Uterus (tissue), 3 donors: ENCODE measurements at regions not wholly inside any gene's neighbourhood (a gene's known extent, or its start where the extent isn't known, plus 50 kb on each side); places are given as distances from the start of the nearest gene placed in this dataset.

Experiments used
- DNase-seq, 2 donors: peaks; one replicate each; pipeline ENCODE4 v3.0.0-alpha.2; 2019 to 2020
- H3K27ac ChIP-seq, 2 donors: fragments of 200-600 bp; sonication (generic); 1 replicate in 1 of 2; 2 replicates in 1 of 2; pipeline ENCODE4 v1.5.1; 2016 to 2018
- H3K27me3 ChIP-seq, 2 donors: fragments of 200-600 bp; sonication (generic); one replicate each; pipeline ENCODE4 v1.5.1; 2018 to 2019; ENCODE audit warnings: control low read depth in 1 of 2
- H3K36me3 ChIP-seq, 2 donors: fragments of 200-600 bp; sonication (generic); one replicate each; pipeline ENCODE4 v1.5.1; 2019; ENCODE audit warnings: control low read depth in 1 of 2
- H3K4me1 ChIP-seq, 2 donors: fragments of 200-600 bp; sonication (generic); one replicate each; pipeline ENCODE4 v1.5.1; 2018 to 2019; ENCODE audit warnings: control low read depth in 1 of 2
- H3K4me3 ChIP-seq, 2 donors: fragments of 200-600 bp; sonication (generic); 1 replicate in 1 of 2; 2 replicates in 1 of 2; pipeline ENCODE4 v1.5.1; 2018 to 2019; ENCODE audit warnings: mild to moderate bottlenecking in 1 of 2
- H3K9me3 ChIP-seq, 2 donors: fragments of 200-600 bp; sonication (generic); one replicate each; pipeline ENCODE4 v1.5.1; 2019; ENCODE audit warnings: control low read depth in 1 of 2
- POLR2A ChIP-seq, 2 donors: fragments of 450-650 bp; IDR thresholded peaks; one replicate each; pipeline ENCODE4 v1.6.1; 2016; ENCODE audit warnings: antibody characterized with exemption in 2 of 2, mild to moderate bottlenecking in 1 of 2, moderate library complexity in 1 of 2
- intact Hi-C: fragments of 100-400 bp; cut with DNase I; formaldehyde crosslinking; loops from one replicate; pipeline ENCODE4 v1.15.1; 2023; ENCODE audit warnings: low total_unique reads
- TF ChIP-seq, protein P1 (sequence below), 4 experiments: fragments of 200-600 bp in 2 of 4; fragments of 450-650 bp in 2 of 4; sonication (generic) in 2 of 4; IDR thresholded peaks; one replicate each; pipeline ENCODE4 v1.5.1; 2016 to 2019; ENCODE audit warnings: antibody characterized with exemption in 4 of 4, mild to moderate bottlenecking in 2 of 4, moderate library complexity in 1 of 4
- donor health status: DM: yes; HTN: yes; CAD: no.

DNA sequence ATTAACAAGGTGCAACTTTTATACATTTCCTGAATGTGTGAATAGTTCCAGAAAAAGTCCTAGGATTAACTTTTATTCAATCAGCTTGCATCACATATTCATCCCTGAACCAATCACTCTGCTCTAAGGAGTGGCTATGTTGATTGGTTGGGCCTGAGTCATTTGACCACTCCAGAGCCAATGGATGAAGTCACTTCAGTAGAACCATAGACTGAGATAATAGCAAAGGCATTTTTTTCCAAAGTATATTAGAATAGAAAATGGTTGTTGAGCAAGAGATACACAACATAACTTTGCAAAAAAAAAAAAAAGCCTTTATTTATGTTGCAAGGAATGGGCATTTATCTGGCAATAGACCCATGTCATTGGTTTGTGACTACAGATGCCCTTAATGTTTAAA, 55.5 kb upstream of the AGTR1 start:
- Histone ChIP-seq H3K4me1 (no peaks in the 10 kb centered on the region), H3K9me3 (no peaks in the 10 kb centered on the region), H3K36me3 (no peaks in the 10 kb centered on the region), H3K4me3 (no peak overlapping the region), H3K27me3 (no peaks in the 10 kb centered on the region), H3K27ac (no peak overlapping the region)
- DNase-seq, result no peak
- TF ChIP-seq, protein P1, sequence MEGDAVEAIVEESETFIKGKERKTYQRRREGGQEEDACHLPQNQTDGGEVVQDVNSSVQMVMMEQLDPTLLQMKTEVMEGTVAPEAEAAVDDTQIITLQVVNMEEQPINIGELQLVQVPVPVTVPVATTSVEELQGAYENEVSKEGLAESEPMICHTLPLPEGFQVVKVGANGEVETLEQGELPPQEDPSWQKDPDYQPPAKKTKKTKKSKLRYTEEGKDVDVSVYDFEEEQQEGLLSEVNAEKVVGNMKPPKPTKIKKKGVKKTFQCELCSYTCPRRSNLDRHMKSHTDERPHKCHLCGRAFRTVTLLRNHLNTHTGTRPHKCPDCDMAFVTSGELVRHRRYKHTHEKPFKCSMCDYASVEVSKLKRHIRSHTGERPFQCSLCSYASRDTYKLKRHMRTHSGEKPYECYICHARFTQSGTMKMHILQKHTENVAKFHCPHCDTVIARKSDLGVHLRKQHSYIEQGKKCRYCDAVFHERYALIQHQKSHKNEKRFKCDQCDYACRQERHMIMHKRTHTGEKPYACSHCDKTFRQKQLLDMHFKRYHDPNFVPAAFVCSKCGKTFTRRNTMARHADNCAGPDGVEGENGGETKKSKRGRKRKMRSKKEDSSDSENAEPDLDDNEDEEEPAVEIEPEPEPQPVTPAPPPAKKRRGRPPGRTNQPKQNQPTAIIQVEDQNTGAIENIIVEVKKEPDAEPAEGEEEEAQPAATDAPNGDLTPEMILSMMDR (IDR thresholded peaks at IDR 0.05), result no peak
- no peak for TF ChIP-seq POLR2A (IDR thresholded peaks at IDR 0.05)
- intact Hi-C loops, result no loop called here

- intact Hi-C loops, result no loop called here
- no peaks in the 10 kb centered on the region for H3K27me3 ChIP-seq
- H3K4me3 ChIP-seq, result no peak overlapping the region
- H3K4me1 ChIP-seq, result no peaks in the 10 kb centered on the region
- TF ChIP-seq, protein P1 (IDR thresholded peaks at IDR 0.05), result no peak
- no peak for TF ChIP-seq POLR2A (IDR thresholded peaks at IDR 0.05)
- H3K36me3 ChIP-seq, result no peaks in the 10 kb centered on the region
- no peak overlapping the region for H3K27ac ChIP-seq
- DNase-seq, result no peak
- H3K9me3 ChIP-seq, result no peaks in the 10 kb centered on the region
Observed at GRCh38 chr3:148642616-148643015, 55.1 kb upstream of the AGTR1 start.

GRCh38 chr3:148643389-148643840, 54.3 kb upstream of the AGTR1 start:
- no peak for DNase-seq
- H3K27ac ChIP-seq, result no peak overlapping the region
- intact Hi-C loops, result no loop called here

GRCh38 chr3:148646126-148646665, 51.5 kb upstream of the AGTR1 start:
- Histone ChIP-seq H3K27ac (no peak overlapping the region), H3K9me3 (no peaks in the 10 kb centered on the region), H3K36me3 (no peaks in the 10 kb centered on the region), H3K4me3 (no peak overlapping the region), H3K27me3 (no peaks in the 10 kb centered on the region), H3K4me1 (no peaks in the 10 kb centered on the region)
- no peak for DNase-seq
- TF ChIP-seq, protein P1 (IDR thresholded peaks at IDR 0.05), result no peak
- no peak for TF ChIP-seq POLR2A (IDR thresholded peaks at IDR 0.05)
- intact Hi-C loops, result no loop called here

More at GRCh38 chr3:148643389-148643840, 54.3 kb upstream of the AGTR1 start:
- no peaks in the 10 kb centered on the region for H3K36me3 ChIP-seq
- H3K4me1 ChIP-seq, result no peaks in the 10 kb centered on the region
- no peak overlapping the region for H3K4me3 ChIP-seq
- TF ChIP-seq, protein P1 (IDR thresholded peaks at IDR 0.05), result no peak
- TF ChIP-seq POLR2A (IDR thresholded peaks at IDR 0.05), result no peak
- H3K27me3 ChIP-seq, result no peaks in the 10 kb centered on the region
- H3K9me3 ChIP-seq, result no peaks in the 10 kb centered on the region
